IMR-90 (cell line): ENCODE measurements at regions not wholly inside any gene's neighbourhood (a gene's known extent, or its start where the extent isn't known, plus 50 kb on each side); places are given as distances from the start of the nearest gene placed in this dataset.

Experiments used
- ATAC-seq: fragments of 200-7000 bp; cut with Tn5 transposase; 2 replicates; pipeline ENCODE4 v1.9.1; 2020; ENCODE audit warnings: low read depth, mild to moderate bottlenecking, moderate library complexity
- BruUV-seq: library from RNA; stranded (reverse); fragments of 400-500 nt; replicated peaks from 2 replicates; lab custom pipeline; 2021; lab: Mats Ljungman, UMichigan
- CTCF ChIA-PET: fragments of 300-600 bp; formaldehyde crosslinking; extraction: SDS; loops from one replicate; lab custom pipeline; 2021; ENCODE audit warnings: antibody characterized with exemption; lab: Yijun Ruan, JAX
- POLR2A ChIA-PET: fragments of 300-600 bp; sonication (Branson Sonifier 250); formaldehyde crosslinking; loops from one replicate; lab custom pipeline; 2022; ENCODE audit warnings: antibody characterized with exemption; ENCODE audit not compliant: unreplicated experiment; lab: Charles Lee
- DNase-seq: peaks from one replicate; pipeline ENCODE4 v3.0.0; 2013
- H2AFZ ChIP-seq: replicated peaks from 2 replicates; pipeline ENCODE3; 2013; ENCODE audit warnings: low read length, mild to moderate bottlenecking; ENCODE audit not compliant: poor library complexity
- H2AK5ac ChIP-seq: 2 replicates; pipeline ENCODE4 v1.6.1; 2013; ENCODE audit warnings: low read depth, low read length, inconsistent platforms
- H2AK9ac ChIP-seq: replicated peaks from 2 replicates; pipeline ENCODE3; 2013; ENCODE audit warnings: mild to moderate bottlenecking, low read depth, low read length, moderate library complexity; ENCODE audit not compliant: poor library complexity
- H2BK120ac ChIP-seq: 2 replicates; pipeline ENCODE4 v1.6.1; 2013; ENCODE audit warnings: low read depth, low read length, inconsistent platforms
- H2BK15ac ChIP-seq: 3 replicates; pipeline ENCODE4 v1.6.1; 2013; ENCODE audit warnings: low read depth, low read length, inconsistent platforms
- H2BK20ac ChIP-seq: 2 replicates; pipeline ENCODE4 v1.6.1; 2013; ENCODE audit warnings: low read depth, mild to moderate bottlenecking, inconsistent platforms, low read length, moderate library complexity
- H2BK5ac ChIP-seq: 2 replicates; pipeline ENCODE4 v1.6.1; 2013; ENCODE audit warnings: mild to moderate bottlenecking, low read depth, low read length, inconsistent platforms; ENCODE audit not compliant: poor library complexity, severe bottlenecking
- H3K14ac ChIP-seq: replicated peaks from 2 replicates; pipeline ENCODE4 v1.6.1; 2013; ENCODE audit warnings: low read depth, low read length, inconsistent platforms
- H3K18ac ChIP-seq: 2 replicates; pipeline ENCODE4 v1.6.1; 2013; ENCODE audit warnings: low read depth, low read length, control low read depth
- H3K23ac ChIP-seq: 2 replicates; pipeline ENCODE4 v1.6.1; 2013; ENCODE audit warnings: low read depth, low read length, inconsistent platforms
- H3K27ac ChIP-seq: 2 replicates; pipeline ENCODE4 v1.5.1; 2013; ENCODE audit warnings: mild to moderate bottlenecking, control low read depth, low read length; ENCODE audit not compliant: insufficient read depth
- H3K27me3 ChIP-seq: 2 replicates; pipeline ENCODE4 v1.6.1; 2013; ENCODE audit warnings: low read length; ENCODE audit not compliant: control insufficient read depth, insufficient read depth
- H3K36me3 ChIP-seq: 2 replicates; pipeline ENCODE4 v1.6.1; 2013; ENCODE audit warnings: low read length, mixed read lengths; ENCODE audit not compliant: control insufficient read depth, insufficient read depth
- H3K4ac ChIP-seq: 2 replicates; pipeline ENCODE4 v1.6.1; 2013; ENCODE audit warnings: low read depth, low read length, inconsistent platforms
- H3K4me1 ChIP-seq: 2 replicates; pipeline ENCODE4 v1.6.1; 2013; ENCODE audit warnings: low read length, mixed read lengths; ENCODE audit not compliant: control insufficient read depth, insufficient read depth
- H3K4me2 ChIP-seq: 2 replicates; pipeline ENCODE4 v1.6.1; 2013; ENCODE audit warnings: low read depth, mild to moderate bottlenecking, control low read depth, low read length, moderate library complexity
- H3K4me3 ChIP-seq: 2 replicates; pipeline ENCODE4 v1.5.1; 2013; ENCODE audit warnings: low read depth, mild to moderate bottlenecking, control low read depth, low read length, moderate library complexity; ENCODE audit not compliant: insufficient read depth
- H3K56ac ChIP-seq: 2 replicates; pipeline ENCODE4 v1.6.1; 2013; ENCODE audit warnings: low read length, inconsistent platforms; ENCODE audit not compliant: insufficient read depth; ENCODE audit errors: extremely low read depth
- H3K79me1 ChIP-seq, 2 experiments: 2 replicates each; pipeline ENCODE4 v1.6.1; 2013; ENCODE audit warnings: low read length in 2 of 2, inconsistent platforms in 1 of 2, low read depth in 1 of 2
- H3K9ac ChIP-seq: 2 replicates; pipeline ENCODE4 v1.6.1; 2013; ENCODE audit warnings: low read depth, low read length, control low read depth
- H3K9me1 ChIP-seq: 2 replicates; pipeline ENCODE4 v1.6.1; 2013; ENCODE audit warnings: low read length, inconsistent platforms; ENCODE audit not compliant: insufficient read depth
- H3K9me3 ChIP-seq: 2 replicates; pipeline ENCODE4 v1.6.1; 2013; ENCODE audit warnings: low read length; ENCODE audit not compliant: control insufficient read depth, insufficient read depth
- H4K20me1 ChIP-seq: 2 replicates; pipeline ENCODE4 v1.6.1; 2013; ENCODE audit warnings: low read length, inconsistent platforms; ENCODE audit not compliant: insufficient read depth
- H4K5ac ChIP-seq: 2 replicates; pipeline ENCODE4 v1.6.1; 2013; ENCODE audit warnings: mild to moderate bottlenecking, low read depth, low read length, control low read depth
- H4K8ac ChIP-seq, 2 experiments: 2 replicates each; pipeline ENCODE4 v1.6.1; 2013; ENCODE audit warnings: low read depth in 2 of 2, low read length in 2 of 2, control low read depth in 1 of 2, inconsistent platforms in 1 of 2
- H4K91ac ChIP-seq: 2 replicates; pipeline ENCODE4 v1.6.1; 2013; ENCODE audit warnings: low read depth, low read length, inconsistent platforms; ENCODE audit not compliant: insufficient read depth
- BHLHE40 ChIP-seq: fragments of 150-350 bp; IDR thresholded peaks from 2 replicates; pipeline ENCODE4 v1.6.1; 2016; ENCODE audit warnings: mild to moderate bottlenecking, low read depth, low read length
- FOS ChIP-seq: fragments of 150-350 bp; IDR thresholded peaks from 2 replicates; pipeline ENCODE4 v1.6.1; 2016; ENCODE audit warnings: low read depth, low read length
- MAZ ChIP-seq: IDR thresholded peaks from 2 replicates; pipeline ENCODE4 v1.6.1; 2012; ENCODE audit warnings: low read depth, mild to moderate bottlenecking, low read length, improper control_type of control experiment, moderate library complexity, borderline replicate concordance
- NFE2L2 ChIP-seq: fragments of 150-350 bp; IDR thresholded peaks from 2 replicates; pipeline ENCODE4 v1.6.1; 2016; ENCODE audit warnings: low read depth, mild to moderate bottlenecking, low read length
- POLR2A ChIP-seq: IDR thresholded peaks from 2 replicates; pipeline ENCODE4 v1.6.1; 2012; ENCODE audit warnings: mild to moderate bottlenecking, low read depth, low read length
- WGBS, 2 experiments: methylation state at CpG; one replicate each; pipeline versions ENCODE4 v1.1.5 to v1.1.7; 2013; ENCODE audit warnings: missing lambda C conversion rate in 2 of 2; ENCODE audit not compliant: insufficient read length in 1 of 2; ENCODE audit errors: extremely low coverage in 2 of 2; 5-methylcytosine and 5-hydroxymethylcytosine counted together
- dilution Hi-C: fragments of 300-500 bp; cut with HindIII; formaldehyde crosslinking; loops from one replicate; pipeline ENCODE4 v1.14.3; 2018; ENCODE audit warnings: low sequenced_read_pairs; ENCODE audit not compliant: unreplicated experiment
- in situ Hi-C: fragments of 300-500 bp; cut with MboI; formaldehyde crosslinking; loops from 3 replicates; pipeline ENCODE4 v1.14.3; 2019; ENCODE audit warnings: low sequenced_read_pairs, inconsistent platforms, mixed read lengths
- intact Hi-C: fragments of 100-400 bp; cut with micrococcal nuclease; formaldehyde crosslinking; loops from 2 replicates; pipeline ENCODE4 v1.10.0; 2022

DNA sequence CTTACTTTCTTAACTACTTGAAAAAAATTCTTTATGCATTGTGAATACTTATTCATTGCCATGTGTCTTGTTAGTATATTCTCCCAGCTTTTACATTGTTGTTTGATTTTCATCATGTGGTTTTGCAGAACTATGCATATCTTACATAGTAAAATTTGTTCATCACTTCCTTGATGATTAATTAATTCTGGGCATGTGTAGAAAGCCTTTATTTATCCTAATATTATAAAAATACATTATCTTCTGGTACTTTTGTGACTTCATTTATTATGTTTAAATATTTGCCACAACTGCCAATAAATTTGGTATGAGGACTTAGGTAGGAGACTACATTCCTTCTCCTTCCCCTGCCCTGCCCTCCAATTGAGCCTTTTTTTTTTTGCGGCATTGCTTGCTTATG lies 166.0 kb upstream of the ZNF32 start (continued):
- no peak for TF ChIP-seq MAZ
- no peak for TF ChIP-seq BHLHE40

DNA sequence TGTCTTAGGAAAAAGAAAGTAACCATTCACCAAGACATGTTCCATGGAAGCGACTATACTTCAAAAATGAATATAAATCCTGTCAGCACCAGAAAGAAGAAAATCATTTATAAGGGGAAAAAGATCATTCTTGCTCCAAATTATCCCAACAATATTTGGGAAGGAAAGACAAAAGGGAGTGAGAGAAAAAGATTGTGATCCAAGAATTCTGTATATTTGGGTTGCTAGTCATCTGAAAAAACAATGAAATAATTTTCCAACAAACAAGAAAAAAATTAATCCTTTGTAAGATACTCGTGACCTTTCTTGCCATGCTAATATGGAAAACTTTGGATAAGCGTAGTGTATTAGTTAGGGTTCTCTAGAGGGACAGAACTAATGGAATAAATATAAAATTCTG lies 163.2 kb upstream of the ZNF32 start:
- no peak overlapping the region for H3K27ac ChIP-seq
- H3K23ac ChIP-seq = no peak overlapping the region
- H3K18ac ChIP-seq = no peak overlapping the region
- dilution Hi-C loops = no loop called here
- H2AK5ac ChIP-seq = no peak overlapping the region
- no peak overlapping the region for H2AFZ ChIP-seq
- H2BK15ac ChIP-seq = no peak overlapping the region
- no peak overlapping the region for H2BK5ac ChIP-seq
- H3K9me3 ChIP-seq = no peaks in the 10 kb centered on the region
- H3K36me3 ChIP-seq = no peaks in the 10 kb centered on the region
- H3K79me1 ChIP-seq = no peaks in the 10 kb centered on the region
- no peak overlapping the region for H2AK9ac ChIP-seq
- no peak overlapping the region for H3K56ac ChIP-seq
- ChIA-PET POLR2A (no interaction called here), CTCF (no interaction called here)
- no peak overlapping the region for H3K4me2 ChIP-seq
- H4K8ac ChIP-seq = no peak overlapping the region
- H3K14ac ChIP-seq = no peak overlapping the region
- no peak overlapping the region for H4K5ac ChIP-seq
- no TSS peak for BruUV-seq
- ATAC-seq (no peak), DNase-seq (no peak)
- no peak overlapping the region for H3K9ac ChIP-seq
- H3K4me3 ChIP-seq = no peak overlapping the region
- no peak overlapping the region for H3K4ac ChIP-seq
- H3K9me1 ChIP-seq = peaks cover 10% of the 10 kb centered on the region; the same call in 1 of the 2 replicates
- H3K4me1 ChIP-seq = peaks cover 7% of the 10 kb centered on the region
- intact Hi-C loops = loop anchor here (10.0 kb wide), 1 partner anchor 373 kb away; no protein-coding TSS in a partner anchor
- in situ Hi-C loops = no loop called here
- no CpG with 5 or more reads among the region's 3 CpGs for WGBS, 2 experiments
- no peak overlapping the region for H4K91ac ChIP-seq
- H2BK20ac ChIP-seq = no peak overlapping the region
- no peaks in the 10 kb centered on the region for H4K20me1 ChIP-seq
- H2BK120ac ChIP-seq = no peak overlapping the region
- H3K27me3 ChIP-seq = peaks cover 4% of the 10 kb centered on the region; the same call in 1 of the 2 replicates
- TF ChIP-seq NFE2L2 (no peak), POLR2A (no peak), FOS (no peak)
